WTC11 (cell line): ENCODE measurements at regions not wholly inside any gene's neighbourhood (a gene's known extent, or its start where the extent isn't known, plus 50 kb on each side); places are given as distances from the start of the nearest gene placed in this dataset.

Source experiments
- ATAC-seq: fragments of 200-7000 bp; cut with Tn5 transposase; 2 replicates; pipeline ENCODE4 v1.10.0; 2021; ENCODE audit warnings: mild to moderate bottlenecking, moderate library complexity
- CTCF ChIA-PET: fragments of 300-600 bp; sonication (Branson Sonifier 250); formaldehyde crosslinking; loops from one replicate; lab custom pipeline; 2021; ENCODE audit warnings: antibody characterized with exemption; lab: Charles Lee
- POLR2A ChIA-PET: fragments of 350-600 bp; sonication (Branson Sonifier 250); formaldehyde crosslinking; loops from one replicate; lab custom pipeline; 2021; ENCODE audit warnings: antibody characterized with exemption; lab: Charles Lee
- DNase-seq: peaks from one replicate; pipeline ENCODE4 v3.0.0; 2021; ENCODE audit warnings: low spot score
- H3K27ac Mint-ChIP-seq: 2 replicates; pipeline ENCODE4 v1.8.0; 2021; ENCODE audit warnings: mixed read lengths
- H3K27me3 Mint-ChIP-seq: 2 replicates; pipeline ENCODE4 v1.8.0; 2021; ENCODE audit warnings: low read depth, mild to moderate bottlenecking, moderate library complexity, mixed read lengths
- H3K36me3 Mint-ChIP-seq: 2 replicates; pipeline ENCODE4 v1.8.0; 2021; ENCODE audit warnings: mixed read lengths
- H3K4me1 Mint-ChIP-seq: 2 replicates; pipeline ENCODE4 v1.8.0; 2022; ENCODE audit warnings: mixed read lengths
- H3K4me3 Mint-ChIP-seq: 2 replicates; pipeline ENCODE4 v1.8.0; 2021; ENCODE audit warnings: mild to moderate bottlenecking, moderate library complexity, mixed read lengths
- H3K9me3 Mint-ChIP-seq: 2 replicates; pipeline ENCODE4 v1.8.0; 2021; ENCODE audit warnings: mixed read lengths
- AFF4 ChIP-seq: sonication (generic); formaldehyde crosslinking; IDR thresholded peaks from 2 replicates; pipeline ENCODE4 v1.8.1; 2023; ENCODE audit warnings: mild to moderate bottlenecking, missing genetic modification reagents, borderline replicate concordance
- ARID4B ChIP-seq: sonication (generic); formaldehyde crosslinking; IDR thresholded peaks from 2 replicates; pipeline ENCODE4 v1.8.0; 2023; ENCODE audit warnings: missing genetic modification reagents, mild to moderate bottlenecking, borderline replicate concordance
- CDX4 ChIP-seq: fragments of 250-450 bp; sonication (Bioruptor Pico); IDR thresholded peaks from 2 replicates; pipeline ENCODE4 v1.9.0; 2021; ENCODE audit warnings: moderate library complexity, mild to moderate bottlenecking, inconsistent platforms, borderline replicate concordance
- EMX1 ChIP-seq: fragments of 250-450 bp; sonication (Bioruptor Pico); IDR thresholded peaks from 2 replicates; pipeline ENCODE4 v1.8.0; 2021; ENCODE audit warnings: mild to moderate bottlenecking
- ESRRA ChIP-seq: sonication (generic); formaldehyde crosslinking; IDR thresholded peaks from 2 replicates; pipeline ENCODE4 v1.8.1; 2022; ENCODE audit warnings: mild to moderate bottlenecking, missing genetic modification reagents, borderline replicate concordance
- FOXJ3 ChIP-seq: sonication (generic); formaldehyde crosslinking; IDR thresholded peaks from 2 replicates; pipeline ENCODE4 v1.9.0; 2021; ENCODE audit warnings: missing genetic modification reagents, mild to moderate bottlenecking, borderline replicate concordance
- FOXP1 ChIP-seq: sonication (generic); formaldehyde crosslinking; IDR thresholded peaks from 2 replicates; pipeline ENCODE4 v1.8.0; 2022; ENCODE audit warnings: missing genetic modification reagents, mild to moderate bottlenecking, moderate library complexity, borderline replicate concordance
- JUN ChIP-seq: sonication (generic); formaldehyde crosslinking; IDR thresholded peaks from 2 replicates; pipeline ENCODE4 v1.8.0; 2023; ENCODE audit warnings: mild to moderate bottlenecking, missing genetic modification reagents
- KAT7 ChIP-seq: sonication (generic); formaldehyde crosslinking; IDR thresholded peaks from 2 replicates; pipeline ENCODE4 v1.8.1; 2023; ENCODE audit warnings: missing genetic modification reagents, mild to moderate bottlenecking, borderline replicate concordance
- MYBL2 ChIP-seq: sonication (generic); formaldehyde crosslinking; IDR thresholded peaks from 2 replicates; pipeline ENCODE4 v1.8.1; 2023; ENCODE audit warnings: mild to moderate bottlenecking, moderate library complexity, missing genetic modification reagents
- NR3C1 ChIP-seq: sonication (generic); formaldehyde crosslinking; conservative IDR thresholded peaks from 2 replicates; pipeline ENCODE4 v1.8.1; 2023; ENCODE audit warnings: low read depth, mild to moderate bottlenecking, missing genetic modification reagents
- SMAD3 ChIP-seq: sonication (generic); formaldehyde crosslinking; IDR thresholded peaks from 2 replicates; pipeline ENCODE4 v1.8.0; 2022; ENCODE audit warnings: missing genetic modification reagents, mild to moderate bottlenecking, borderline replicate concordance
- SMAD4 ChIP-seq: sonication (generic); formaldehyde crosslinking; IDR thresholded peaks from 2 replicates; pipeline ENCODE4 v1.8.0; 2022; ENCODE audit warnings: mild to moderate bottlenecking, missing genetic modification reagents
- TCF7 ChIP-seq: sonication (generic); formaldehyde crosslinking; IDR thresholded peaks from 2 replicates; pipeline ENCODE4 v1.8.0; 2022; ENCODE audit warnings: mild to moderate bottlenecking, low read depth, missing genetic modification reagents, moderate library complexity
- ZBTB43 ChIP-seq: sonication (generic); formaldehyde crosslinking; IDR thresholded peaks from 2 replicates; pipeline ENCODE4 v1.8.1; 2023; ENCODE audit warnings: mild to moderate bottlenecking, missing genetic modification reagents
- ZNF281 ChIP-seq: sonication (generic); formaldehyde crosslinking; IDR thresholded peaks from 2 replicates; pipeline ENCODE4 v1.8.0; 2023; ENCODE audit warnings: mild to moderate bottlenecking, missing genetic modification reagents
- TF ChIP-seq, protein P1 (sequence below): sonication (generic); formaldehyde crosslinking; IDR thresholded peaks from 2 replicates; pipeline ENCODE4 v1.8.0; 2023; ENCODE audit warnings: missing genetic modification reagents
- TF ChIP-seq, protein P2 (sequence below): sonication (generic); formaldehyde crosslinking; IDR thresholded peaks from 2 replicates; pipeline ENCODE4 v1.8.0; 2022; ENCODE audit warnings: mild to moderate bottlenecking, missing genetic modification reagents
- TF ChIP-seq, protein P3 (sequence below): sonication (generic); formaldehyde crosslinking; IDR thresholded peaks from 2 replicates; pipeline ENCODE4 v1.8.0; 2022; ENCODE audit warnings: mild to moderate bottlenecking, missing genetic modification reagents

DNA sequence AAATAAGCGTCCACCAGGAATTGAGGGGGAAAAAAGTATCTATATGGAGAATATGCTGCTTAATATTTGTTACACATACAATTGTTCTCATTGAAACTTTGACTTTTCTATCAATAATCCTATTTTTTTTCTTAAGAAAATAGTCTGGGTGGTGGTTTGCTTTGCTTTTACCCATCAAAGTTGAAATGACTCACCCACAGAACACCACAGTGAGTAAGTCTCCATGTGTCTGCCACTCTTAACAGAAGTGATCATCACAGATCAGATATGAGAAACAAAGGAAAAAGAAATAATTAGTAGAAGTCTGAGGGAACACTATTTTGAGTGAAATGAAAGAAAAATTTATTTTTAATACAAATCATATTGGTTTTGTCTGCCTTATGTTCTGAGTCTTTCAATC is 742.8 kb downstream of the CDH9 start:
- TF ChIP-seq JUN: no peak
- TF ChIP-seq, protein P1, sequence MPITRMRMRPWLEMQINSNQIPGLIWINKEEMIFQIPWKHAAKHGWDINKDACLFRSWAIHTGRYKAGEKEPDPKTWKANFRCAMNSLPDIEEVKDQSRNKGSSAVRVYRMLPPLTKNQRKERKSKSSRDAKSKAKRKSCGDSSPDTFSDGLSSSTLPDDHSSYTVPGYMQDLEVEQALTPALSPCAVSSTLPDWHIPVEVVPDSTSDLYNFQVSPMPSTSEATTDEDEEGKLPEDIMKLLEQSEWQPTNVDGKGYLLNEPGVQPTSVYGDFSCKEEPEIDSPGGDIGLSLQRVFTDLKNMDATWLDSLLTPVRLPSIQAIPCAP (CRISPR knock-in tag): no peak
- no peak for TF ChIP-seq KAT7 (CRISPR knock-in tag)
- TF ChIP-seq, protein P2, sequence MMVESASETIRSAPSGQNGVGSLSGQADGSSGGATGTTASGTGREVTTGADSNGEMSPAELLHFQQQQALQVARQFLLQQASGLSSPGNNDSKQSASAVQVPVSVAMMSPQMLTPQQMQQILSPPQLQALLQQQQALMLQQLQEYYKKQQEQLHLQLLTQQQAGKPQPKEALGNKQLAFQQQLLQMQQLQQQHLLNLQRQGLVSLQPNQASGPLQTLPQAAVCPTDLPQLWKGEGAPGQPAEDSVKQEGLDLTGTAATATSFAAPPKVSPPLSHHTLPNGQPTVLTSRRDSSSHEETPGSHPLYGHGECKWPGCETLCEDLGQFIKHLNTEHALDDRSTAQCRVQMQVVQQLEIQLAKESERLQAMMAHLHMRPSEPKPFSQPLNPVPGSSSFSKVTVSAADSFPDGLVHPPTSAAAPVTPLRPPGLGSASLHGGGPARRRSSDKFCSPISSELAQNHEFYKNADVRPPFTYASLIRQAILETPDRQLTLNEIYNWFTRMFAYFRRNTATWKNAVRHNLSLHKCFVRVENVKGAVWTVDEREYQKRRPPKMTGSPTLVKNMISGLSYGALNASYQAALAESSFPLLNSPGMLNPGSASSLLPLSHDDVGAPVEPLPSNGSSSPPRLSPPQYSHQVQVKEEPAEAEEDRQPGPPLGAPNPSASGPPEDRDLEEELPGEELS: no peak
- no peak for TF ChIP-seq ZBTB43 (CRISPR knock-in tag)
- TF ChIP-seq SMAD3: no peak
- no peak for TF ChIP-seq TCF7
- no peak for TF ChIP-seq AFF4
- TF ChIP-seq SMAD4 (CRISPR knock-in tag): no peak
- no peak for TF ChIP-seq NR3C1 (CRISPR knock-in tag)
- TF ChIP-seq, protein P3, sequence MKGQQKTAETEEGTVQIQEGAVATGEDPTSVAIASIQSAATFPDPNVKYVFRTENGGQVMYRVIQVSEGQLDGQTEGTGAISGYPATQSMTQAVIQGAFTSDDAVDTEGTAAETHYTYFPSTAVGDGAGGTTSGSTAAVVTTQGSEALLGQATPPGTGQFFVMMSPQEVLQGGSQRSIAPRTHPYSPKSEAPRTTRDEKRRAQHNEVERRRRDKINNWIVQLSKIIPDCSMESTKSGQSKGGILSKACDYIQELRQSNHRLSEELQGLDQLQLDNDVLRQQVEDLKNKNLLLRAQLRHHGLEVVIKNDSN (CRISPR knock-in tag): no peak
- no peak for TF ChIP-seq MYBL2 (CRISPR knock-in tag)
- TF ChIP-seq FOXJ3 (CRISPR knock-in tag): no peak
- Mint-ChIP-seq H3K4me3 (no peak overlapping the region), H3K9me3 (0 out of 2 replicates have a peak, but pooled peaks cover 2% of the 10 kb centered on the region), H3K36me3 (no peaks in the 10 kb centered on the region), H3K4me1 (no peaks in the 10 kb centered on the region), H3K27ac (no peak overlapping the region), H3K27me3 (no peaks in the 10 kb centered on the region)
- CTCF ChIA-PET: no interaction called here
- POLR2A ChIA-PET: no interaction called here
- ATAC-seq: no peak
- DNase-seq: no peak

- Mint-ChIP-seq H3K9me3 (peaks cover 41% of the 10 kb centered on the region), H3K36me3 (peaks cover 16% of the 10 kb centered on the region), H3K4me3 (no peak overlapping the region), H3K27me3 (no peaks in the 10 kb centered on the region; the same call in 1 of the 2 replicates), H3K27ac (no peak overlapping the region), H3K4me1 (no peaks in the 10 kb centered on the region)
- ChIA-PET CTCF (no interaction called here), POLR2A (no interaction called here)
- ATAC-seq (no peak), DNase-seq (no peak)
- TF ChIP-seq ZNF281 (CRISPR knock-in tag): no peak
- TF ChIP-seq CDX4 (CRISPR knock-in tag): no peak
- TF ChIP-seq EMX1 (CRISPR knock-in tag): no peak
- no peak for TF ChIP-seq ARID4B (CRISPR knock-in tag)
- no peak for TF ChIP-seq ESRRA
- no peak for TF ChIP-seq FOXP1
These were observed 756.2 kb downstream of the CDH9 start for GRCh38 chr5:26282190-26282589.
